CD14-positive monocyte (primary cell): ENCODE measurements at regions not wholly inside any gene's neighbourhood (a gene's known extent, or its start where the extent isn't known, plus 50 kb on each side); places are given as distances from the start of the nearest gene placed in this dataset.

Experiments used
- DNase-seq, 3 donors: peaks; one replicate each; pipeline ENCODE4 v3.0.0-alpha.2; 2011 to 2022
- H2AFZ ChIP-seq: 2 replicates; pipeline ENCODE4 v1.6.0; 2012; ENCODE audit warnings: mild to moderate bottlenecking, low read depth, low read length, inconsistent platforms; ENCODE audit not compliant: insufficient read depth, poor library complexity, severe bottlenecking
- H3K27ac ChIP-seq, 2 donors: 1 replicate in 1 of 2; 2 replicates in 1 of 2; pipeline ENCODE4 v1.5.1; 2012 to 2013; ENCODE audit warnings: low read length in 2 of 2, control low read depth in 1 of 2, inconsistent platforms in 1 of 2, low read depth in 1 of 2, mild to moderate bottlenecking in 1 of 2
- H3K27me3 ChIP-seq, 2 donors: one replicate each; pipeline versions ENCODE4 v1.6.0 to v1.6.1; 2011 to 2013; ENCODE audit warnings: low read length in 2 of 2; ENCODE audit not compliant: control insufficient read depth in 2 of 2, insufficient read depth in 2 of 2
- H3K36me3 ChIP-seq, 2 donors: replicated peaks in 1 of 2; 1 replicate in 1 of 2; 2 replicates in 1 of 2; pipeline versions ENCODE4 v1.5.1 to v1.6.1; 2012 to 2013; ENCODE audit warnings: low read length in 2 of 2, control low read depth in 1 of 2, inconsistent platforms in 1 of 2, mild to moderate bottlenecking in 1 of 2; ENCODE audit not compliant: insufficient read depth in 2 of 2, control insufficient read depth in 1 of 2
- H3K4me1 ChIP-seq, 2 donors: 1 replicate in 1 of 2; 2 replicates in 1 of 2; pipeline versions ENCODE4 v1.5.1 to v1.6.1; 2012 to 2013; ENCODE audit warnings: low read length in 2 of 2, control low read depth in 1 of 2, inconsistent platforms in 1 of 2, mild to moderate bottlenecking in 1 of 2, moderate library complexity in 1 of 2; ENCODE audit not compliant: insufficient read depth in 2 of 2, control insufficient read depth in 1 of 2
- H3K4me2 ChIP-seq: replicated peaks from 2 replicates; pipeline ENCODE3; 2012; ENCODE audit warnings: low read length, moderate library complexity, mild to moderate bottlenecking; ENCODE audit not compliant: poor library complexity, severe bottlenecking; ENCODE audit errors: extremely low read depth
- H3K4me3 ChIP-seq, 3 experiments: fragments of 200-600 bp in 1 of 3; sonication (generic) in 1 of 3; replicated peaks in 1 of 3; 1 replicate in 2 of 3; 2 replicates in 1 of 3; pipeline ENCODE4 v1.5.1; 2011 to 2013; ENCODE audit warnings: low read length in 3 of 3, mild to moderate bottlenecking in 3 of 3, control low read depth in 2 of 3, low read depth in 2 of 3, inconsistent platforms in 1 of 3, moderate library complexity in 1 of 3
- H3K79me2 ChIP-seq: 2 replicates; pipeline ENCODE4 v1.6.0; 2012; ENCODE audit warnings: mild to moderate bottlenecking, control low read depth, inconsistent platforms, low read length, moderate library complexity; ENCODE audit not compliant: insufficient read depth
- H3K9ac ChIP-seq: 2 replicates; pipeline ENCODE4 v1.6.0; 2017; ENCODE audit warnings: low read length, mild to moderate bottlenecking; ENCODE audit not compliant: insufficient read depth, poor library complexity, severe bottlenecking
- H3K9me3 ChIP-seq, 2 donors: replicated peaks in 1 of 2; 1 replicate in 1 of 2; 2 replicates in 1 of 2; pipeline versions ENCODE4 v1.5.1 to v1.6.1; 2012 to 2013; ENCODE audit warnings: low read length in 2 of 2, control low read depth in 1 of 2; ENCODE audit not compliant: control insufficient read depth in 1 of 2, insufficient read depth in 1 of 2
- H4K20me1 ChIP-seq: 2 replicates; pipeline ENCODE4 v1.6.0; 2012; ENCODE audit warnings: mild to moderate bottlenecking, low read length, control low read depth, moderate library complexity; ENCODE audit not compliant: insufficient read depth
- H3K27ac Mint-ChIP-seq, 7 donors: one replicate each; pipeline ENCODE4 v1.8.0; 2020; ENCODE audit warnings: mild to moderate bottlenecking in 7 of 7, mixed read lengths in 7 of 7, moderate library complexity in 6 of 7, inconsistent platforms in 2 of 7
- H3K27me3 Mint-ChIP-seq, 3 donors: one replicate each; pipeline ENCODE4 v1.8.0; 2021 to 2022; ENCODE audit warnings: low read depth in 3 of 3, mild to moderate bottlenecking in 3 of 3, mixed read lengths in 3 of 3, moderate library complexity in 3 of 3, inconsistent platforms in 1 of 3
- H3K36me3 Mint-ChIP-seq, 2 donors: one replicate each; pipeline ENCODE4 v1.8.0; 2020; ENCODE audit warnings: mixed read lengths in 2 of 2, inconsistent platforms in 1 of 2, mild to moderate bottlenecking in 1 of 2
- H3K4me1 Mint-ChIP-seq: one replicate; pipeline ENCODE4 v1.8.0; 2020; ENCODE audit warnings: mild to moderate bottlenecking, mixed read lengths
- H3K4me3 Mint-ChIP-seq, 2 donors: one replicate each; pipeline ENCODE4 v1.8.0; 2020; ENCODE audit warnings: mild to moderate bottlenecking in 2 of 2, mixed read lengths in 2 of 2, moderate library complexity in 1 of 2
- H3K9me3 Mint-ChIP-seq, 7 donors: one replicate each; pipeline ENCODE4 v1.8.0; 2020 to 2022; ENCODE audit warnings: mixed read lengths in 7 of 7, mild to moderate bottlenecking in 6 of 7, moderate library complexity in 6 of 7, inconsistent platforms in 2 of 7
- CTCF ChIP-seq: fragments of 200-600 bp; IDR thresholded peaks from one replicate; pipeline ENCODE4 v1.8.0; 2022; ENCODE audit warnings: antibody characterized with exemption, mild to moderate bottlenecking
- WGBS: methylation state at CpG from one replicate; pipeline ENCODE4 v1.1.5; 2013; ENCODE audit warnings: missing lambda C conversion rate; ENCODE audit not compliant: insufficient coverage; 5-methylcytosine and 5-hydroxymethylcytosine counted together
- intact Hi-C, 2 donors: fragments of 100-400 bp; cut with micrococcal nuclease; formaldehyde crosslinking; loops; one replicate each; pipeline versions ENCODE4 v1.15.0 to v1.15.1; 2023

- Histone ChIP-seq H3K79me2 (no peaks in the 10 kb centered on the region), H3K9me3 (peaks cover 8 to 16% of the 10 kb centered on the region in 2 donors), H3K27me3 (no peaks in the 10 kb centered on the region), H3K4me3 (no peak overlapping the region), H3K9ac (no peak overlapping the region), H3K36me3 (no peaks in the 10 kb centered on the region), H3K4me1 (no peaks in the 10 kb centered on the region), H3K27ac (no peak overlapping the region), H2AFZ (no peak overlapping the region), H3K4me2 (no peak overlapping the region), H4K20me1 (no peaks in the 10 kb centered on the region)
- H3K9me3 Mint-ChIP-seq: peaks cover 5 to 13% (median 10%) of the 10 kb centered on the region in 7 donors
- no peaks in the 10 kb centered on the region for H3K27me3 Mint-ChIP-seq
- DNase-seq: no peak
- no peaks in the 10 kb centered on the region for H3K36me3 Mint-ChIP-seq
- no peaks in the 10 kb centered on the region for H3K4me1 Mint-ChIP-seq
- no peak for TF ChIP-seq CTCF
- H3K27ac Mint-ChIP-seq: no peak overlapping the region
- 84% methylated on average over 6 of the region's 14 CpGs for WGBS
- intact Hi-C loops: no loop called here
- H3K4me3 Mint-ChIP-seq: no peak overlapping the region
Observed at GRCh38 chr3:106913111-106913698, 464.0 kb upstream of the CCDC54 start.

- intact Hi-C loops: no loop called here
- H4K20me1 ChIP-seq: no peaks in the 10 kb centered on the region
- no peaks in the 10 kb centered on the region for H3K36me3 ChIP-seq
- no peaks in the 10 kb centered on the region for H3K4me1 ChIP-seq
- no peak overlapping the region for H2AFZ ChIP-seq
- no peak overlapping the region for H3K4me3 Mint-ChIP-seq
- H3K4me3 ChIP-seq: no peak overlapping the region
- TF ChIP-seq CTCF: no peak
- no peak overlapping the region for H3K9ac ChIP-seq
- no peak overlapping the region for H3K27ac ChIP-seq
- no peaks in the 10 kb centered on the region for H3K4me1 Mint-ChIP-seq
- H3K27ac Mint-ChIP-seq: no peak overlapping the region
- peaks cover under 1 to 9% of the 10 kb centered on the region in 2 donors for H3K9me3 ChIP-seq
- no peaks in the 10 kb centered on the region for H3K36me3 Mint-ChIP-seq
- no peak overlapping the region for H3K4me2 ChIP-seq
- no peaks in the 10 kb centered on the region for H3K27me3 ChIP-seq
- H3K9me3 Mint-ChIP-seq: peaks cover 3 to 9% (median 5%) of the 10 kb centered on the region in 7 donors
- no peak for DNase-seq
- WGBS: 80% methylated on average over 1 of the region's 4 CpGs
- H3K27me3 Mint-ChIP-seq: no peaks in the 10 kb centered on the region
- H3K79me2 ChIP-seq: no peaks in the 10 kb centered on the region
Observed at GRCh38 chr3:106913966-106914365, 463.3 kb upstream of the CCDC54 start.
